SK-N-MC (cell line): ENCODE measurements at regions not wholly inside any gene's neighbourhood (a gene's known extent, or its start where the extent isn't known, plus 50 kb on each side); places are given as distances from the start of the nearest gene placed in this dataset.

Source experiments
- DNase-seq: peaks from one replicate; pipeline ENCODE4 v3.0.0-alpha.2; 2011; ENCODE audit warnings: low read depth, low spot score
- H3K27ac ChIP-seq: fragments of 200-600 bp; sonication (generic); 2 replicates; pipeline ENCODE4 v1.5.1; 2016; ENCODE audit warnings: mixed run types
- H3K36me3 ChIP-seq: fragments of 200-600 bp; sonication (generic); 2 replicates; pipeline ENCODE4 v1.6.1; 2017; ENCODE audit warnings: antibody characterized with exemption, low read length, mixed read lengths; ENCODE audit not compliant: insufficient read depth
- H3K4me3 ChIP-seq: fragments of 200-600 bp; sonication (generic); 2 replicates; pipeline ENCODE4 v1.5.1; 2016
- H3K9ac ChIP-seq: fragments of 200-600 bp; sonication (generic); 2 replicates; pipeline ENCODE4 v1.8.0; 2017; ENCODE audit warnings: mixed run types, mixed read lengths; ENCODE audit not compliant: insufficient read length
- H3K9me3 ChIP-seq: fragments of 200-600 bp; sonication (generic); 2 replicates; pipeline ENCODE4 v1.6.1; 2017; ENCODE audit warnings: low read depth, mild to moderate bottlenecking, antibody characterized with exemption, low read length, moderate library complexity, mixed read lengths
- EZH2 ChIP-seq: fragments of 200-600 bp; sonication (generic); IDR thresholded peaks from one replicate; pipeline ENCODE4 v1.6.1; 2017; ENCODE audit warnings: antibody characterized with exemption
- FOXP2 ChIP-seq: optimal IDR thresholded peaks from 2 replicates; pipeline ENCODE3; 2011; ENCODE audit warnings: mild to moderate bottlenecking, moderate library complexity; ENCODE audit not compliant: insufficient read depth; ENCODE audit errors: extremely low read length, control extremely low read depth
- POLR2AphosphoS5 ChIP-seq: IDR thresholded peaks from 2 replicates; pipeline ENCODE4 v1.6.1; 2012; ENCODE audit warnings: mild to moderate bottlenecking, low read depth, low read length, borderline replicate concordance

DNA sequence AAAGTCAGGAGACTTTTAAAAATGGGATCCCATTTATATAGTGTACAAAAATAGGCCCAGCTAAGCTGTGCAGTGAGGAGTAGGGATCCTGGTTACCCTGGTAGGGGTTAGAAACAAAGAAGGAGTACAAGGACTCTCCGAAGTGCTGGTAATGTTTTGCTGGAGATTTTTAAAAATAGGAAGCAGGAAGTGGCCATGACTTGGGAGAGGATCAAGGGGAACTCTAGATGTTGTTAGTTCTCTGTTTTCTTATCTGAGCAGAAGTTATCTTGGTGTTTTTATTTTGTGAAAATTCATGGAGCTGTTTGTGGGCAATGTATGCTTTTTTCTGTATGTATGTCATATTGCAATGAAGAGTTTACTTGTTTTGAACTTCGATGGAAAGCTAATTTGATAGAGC lies 373.9 kb downstream of the SFMBT2 start:
- Histone ChIP-seq H3K9me3 (no peaks in the 10 kb centered on the region), H3K36me3 (no peaks in the 10 kb centered on the region), H3K9ac (no peak overlapping the region), H3K27ac (no peak overlapping the region), H3K4me3 (no peak overlapping the region)
- no peak for DNase-seq
- no peak for TF ChIP-seq EZH2
- no peak for TF ChIP-seq FOXP2
- TF ChIP-seq POLR2AphosphoS5, result no peak

DNA sequence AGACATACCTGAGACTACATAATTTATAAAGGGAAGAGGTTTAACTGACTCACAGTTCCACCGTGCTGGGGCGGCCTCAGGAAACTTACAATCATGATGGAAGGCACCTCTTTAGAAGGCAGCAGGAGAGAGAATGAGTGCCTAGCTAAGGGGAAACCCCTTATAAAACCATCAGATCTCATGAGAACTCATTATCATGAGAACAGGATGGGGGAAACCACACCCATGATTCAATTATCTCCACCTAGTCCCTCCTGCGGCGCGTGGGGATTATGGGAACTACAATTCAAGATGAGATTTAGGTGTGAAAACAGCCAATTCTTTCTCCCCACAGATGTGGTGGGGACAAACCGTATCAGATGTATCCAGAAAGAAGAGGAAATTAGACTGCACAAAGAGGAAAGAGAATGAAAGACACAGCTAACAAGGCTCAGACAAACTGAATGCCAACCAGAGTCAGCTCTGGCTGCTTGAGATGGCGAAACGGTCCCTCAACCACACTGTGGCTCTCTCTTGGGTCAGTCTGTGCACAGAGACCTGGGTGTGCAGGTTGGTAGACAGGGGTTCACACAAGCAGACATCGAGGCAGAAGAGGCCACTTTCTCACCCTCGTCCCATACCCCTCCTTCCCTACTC lies 375.6 kb downstream of the SFMBT2 start:
- no peak overlapping the region for H3K9ac ChIP-seq
- H3K36me3 ChIP-seq, result no peaks in the 10 kb centered on the region
- H3K27ac ChIP-seq, result no peak overlapping the region
- no peak overlapping the region for H3K4me3 ChIP-seq
- no peak for TF ChIP-seq POLR2AphosphoS5
- no peaks in the 10 kb centered on the region for H3K9me3 ChIP-seq
- no peak for DNase-seq

DNA sequence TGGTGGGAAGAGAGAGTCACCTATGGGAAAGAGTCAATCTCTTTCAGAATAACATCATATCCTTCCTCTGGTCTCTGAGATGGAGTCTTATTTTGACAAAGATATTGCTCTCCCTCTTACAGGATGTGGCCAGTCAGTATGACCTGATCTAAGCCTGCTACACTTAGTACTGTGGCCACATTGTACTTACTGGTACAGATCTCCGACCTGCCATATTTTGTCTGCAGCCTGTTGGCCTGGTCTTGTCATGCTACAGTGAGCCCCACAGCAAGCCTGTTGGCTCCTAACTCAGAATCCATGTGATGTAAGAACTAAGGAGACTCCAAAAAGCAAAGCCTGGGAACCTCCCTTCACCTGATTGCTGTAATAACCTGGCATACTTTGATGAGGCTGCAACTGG lies 377.8 kb downstream of the SFMBT2 start:
- H3K9ac ChIP-seq, result no peak overlapping the region
- no peak overlapping the region for H3K27ac ChIP-seq
- H3K36me3 ChIP-seq, result no peaks in the 10 kb centered on the region
- TF ChIP-seq FOXP2 (no peak), POLR2AphosphoS5 (no peak), EZH2 (no peak)
- no peaks in the 10 kb centered on the region for H3K9me3 ChIP-seq
- no peak for DNase-seq
- H3K4me3 ChIP-seq, result no peak overlapping the region

DNA sequence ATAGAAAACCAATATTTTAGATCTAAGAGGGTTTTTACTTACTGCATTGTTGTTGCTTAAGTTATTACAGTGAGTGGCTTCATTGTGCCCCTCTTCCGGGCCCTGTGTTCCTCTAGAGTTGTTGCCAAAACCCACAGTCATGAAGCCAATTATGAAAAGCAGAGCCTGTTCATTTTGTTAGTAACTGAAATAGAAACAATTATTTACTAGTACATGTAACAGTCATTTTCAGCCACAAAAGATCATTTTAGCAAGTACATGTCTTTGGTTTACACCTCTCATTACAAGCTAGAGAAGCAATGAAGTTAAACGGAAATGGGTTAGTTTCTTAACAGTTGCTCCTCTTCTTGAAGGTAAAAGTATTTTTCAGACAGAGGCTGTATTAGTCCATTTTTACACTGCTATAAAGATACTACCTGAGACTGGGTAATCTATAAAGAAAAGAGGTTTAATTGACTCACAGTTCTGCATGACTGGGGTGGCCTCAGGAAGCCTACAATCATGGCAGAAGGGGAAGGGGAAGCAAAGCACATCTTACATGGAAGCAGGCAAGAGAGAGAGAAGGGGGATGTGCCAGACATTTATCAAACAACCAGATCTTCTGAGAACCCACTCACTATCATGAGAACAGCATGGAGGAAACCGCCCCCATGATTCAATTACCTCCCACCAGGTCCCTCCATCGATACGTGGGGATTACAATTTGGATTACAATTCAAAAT lies 380.5 kb downstream of the SFMBT2 start:
- Histone ChIP-seq H3K9ac (no peak overlapping the region), H3K9me3 (no peaks in the 10 kb centered on the region), H3K27ac (no peak overlapping the region), H3K36me3 (no peaks in the 10 kb centered on the region), H3K4me3 (no peak overlapping the region)
- DNase-seq, result no peak
- TF ChIP-seq EZH2, result no peak
- no peak for TF ChIP-seq FOXP2
- no peak for TF ChIP-seq POLR2AphosphoS5

DNA sequence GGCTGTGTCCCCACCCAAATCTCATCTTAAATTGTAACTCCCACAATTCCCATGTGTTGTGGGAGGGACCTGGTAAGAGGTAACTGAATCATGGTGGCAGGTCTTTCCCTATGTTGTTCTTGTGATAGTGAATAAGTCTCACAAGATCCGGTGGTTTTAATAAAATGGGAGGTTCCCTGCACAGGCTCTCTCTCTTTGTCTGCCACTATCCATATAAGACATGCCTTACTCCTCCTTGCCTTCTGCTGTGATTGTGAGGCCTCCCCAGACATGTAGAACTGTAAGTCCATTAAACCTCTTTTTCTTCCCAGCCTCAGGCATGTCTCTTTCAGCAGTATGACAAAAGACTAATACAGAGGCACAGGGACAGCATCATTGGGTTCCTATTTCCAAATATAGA lies 381.2 kb downstream of the SFMBT2 start:
- H3K36me3 ChIP-seq, result no peaks in the 10 kb centered on the region
- TF ChIP-seq POLR2AphosphoS5, result no peak
- no peak for TF ChIP-seq FOXP2
- no peak for TF ChIP-seq EZH2
- no peak overlapping the region for H3K27ac ChIP-seq
- H3K4me3 ChIP-seq, result no peak overlapping the region
- DNase-seq, result no peak
- H3K9me3 ChIP-seq, result no peaks in the 10 kb centered on the region
- no peak overlapping the region for H3K9ac ChIP-seq

DNA sequence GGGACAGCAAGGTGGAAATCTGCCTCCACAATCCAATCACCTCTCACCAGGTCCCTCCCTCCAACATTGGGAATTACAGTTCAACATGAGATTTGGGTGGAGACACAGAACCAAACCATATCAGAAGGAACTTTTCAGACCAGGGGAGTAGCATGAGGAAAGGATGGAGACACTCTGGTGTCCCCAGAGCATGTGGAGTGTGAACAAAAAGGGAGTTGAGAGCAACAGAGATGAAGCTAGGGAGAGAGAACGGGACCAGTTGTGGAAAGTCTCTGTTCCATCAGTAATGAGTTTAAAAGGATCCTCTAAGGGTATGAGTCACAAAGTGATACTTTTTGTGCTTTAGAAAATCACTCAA lies 382.0 kb downstream of the SFMBT2 start:
- Histone ChIP-seq H3K27ac (no peak overlapping the region), H3K9me3 (no peaks in the 10 kb centered on the region), H3K9ac (no peak overlapping the region), H3K36me3 (no peaks in the 10 kb centered on the region), H3K4me3 (no peak overlapping the region)
- TF ChIP-seq FOXP2 (no peak), EZH2 (no peak), POLR2AphosphoS5 (no peak)
- no peak for DNase-seq

DNA sequence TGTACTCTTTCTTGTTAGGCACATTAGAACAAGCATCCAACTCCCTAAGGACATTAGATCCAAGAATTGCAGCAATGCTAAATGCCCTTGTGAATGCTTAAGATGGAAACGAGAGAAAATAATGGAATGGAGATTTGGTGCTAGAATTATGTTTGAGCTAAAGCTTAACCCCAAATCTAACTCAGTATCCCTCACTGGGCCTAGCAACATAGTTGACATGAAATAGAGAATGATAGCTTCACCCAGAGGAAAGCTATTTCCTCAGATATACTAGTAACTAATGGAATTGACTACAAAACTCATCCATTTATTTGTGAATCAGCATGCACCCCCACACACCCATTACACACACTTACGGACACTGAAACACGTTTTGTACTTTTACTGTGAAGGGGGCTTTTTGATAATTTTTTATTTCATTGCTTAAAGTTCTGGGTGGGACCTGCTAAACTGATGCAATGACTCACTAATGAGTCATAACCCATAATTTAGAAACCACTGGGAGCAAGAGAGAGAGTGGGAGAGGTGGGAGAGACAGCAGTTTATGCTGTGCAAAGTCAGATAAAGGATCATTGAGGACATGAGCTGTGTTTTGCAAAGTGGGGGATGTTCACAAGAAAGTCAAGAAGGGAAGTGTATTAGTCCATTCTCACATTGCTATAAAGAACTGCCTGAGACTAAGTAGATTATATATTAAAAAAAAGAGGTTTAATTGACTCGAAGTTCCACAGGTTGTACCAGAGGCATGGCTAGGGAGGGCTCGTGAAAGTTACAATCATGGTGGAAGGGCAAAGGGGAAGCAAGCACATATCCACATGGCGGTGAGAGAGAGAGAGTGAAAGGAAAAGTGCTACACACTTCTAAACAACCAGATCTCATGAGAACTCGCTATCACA lies 382.7 kb downstream of the SFMBT2 start:
- H3K9me3 ChIP-seq, result no peaks in the 10 kb centered on the region
- H3K27ac ChIP-seq, result no peak overlapping the region
- H3K36me3 ChIP-seq, result no peaks in the 10 kb centered on the region
- no peak overlapping the region for H3K9ac ChIP-seq
- TF ChIP-seq POLR2AphosphoS5, result no peak
- TF ChIP-seq FOXP2, result no peak
- TF ChIP-seq EZH2, result no peak
- no peak overlapping the region for H3K4me3 ChIP-seq
- no peak for DNase-seq

DNA sequence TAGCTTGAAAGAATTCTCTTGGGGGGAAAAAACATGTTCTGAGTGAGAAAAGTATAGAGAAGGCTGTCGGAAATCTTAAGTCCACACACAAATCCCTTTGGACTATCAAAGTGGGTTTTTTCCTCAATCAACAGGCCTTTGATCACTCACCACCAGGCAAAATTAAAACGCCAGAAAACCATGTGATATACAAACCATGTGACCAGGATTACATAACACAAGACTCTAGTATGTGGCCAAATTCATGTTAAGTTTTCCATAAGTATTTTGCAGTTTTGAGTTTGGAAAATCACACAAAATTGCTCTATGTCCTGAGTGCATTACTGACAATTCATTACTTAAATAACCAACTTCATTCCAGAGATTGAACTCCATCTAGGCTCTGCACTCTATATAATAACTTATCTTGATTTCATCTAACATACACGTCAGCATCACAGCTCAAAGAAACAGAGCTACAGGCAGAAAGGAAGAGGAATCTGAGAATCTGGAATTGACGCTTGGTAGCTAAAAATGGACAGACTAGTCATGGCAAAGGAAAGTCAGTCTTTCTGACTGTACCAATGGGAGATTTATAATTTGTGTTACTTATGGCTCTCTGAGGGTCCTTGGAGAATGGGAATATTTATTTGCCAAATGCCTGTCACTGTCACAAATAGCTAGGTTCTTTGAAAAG lies 383.5 kb downstream of the SFMBT2 start:
- TF ChIP-seq EZH2, result no peak
- no peak for TF ChIP-seq FOXP2
- TF ChIP-seq POLR2AphosphoS5, result no peak
- H3K4me3 ChIP-seq, result no peak overlapping the region
- no peaks in the 10 kb centered on the region for H3K9me3 ChIP-seq
- H3K36me3 ChIP-seq, result no peaks in the 10 kb centered on the region
- no peak for DNase-seq
- no peak overlapping the region for H3K9ac ChIP-seq
- no peak overlapping the region for H3K27ac ChIP-seq
